ENCODE measurements at regions not wholly inside any gene's neighbourhood (a gene's known extent, or its start where the extent isn't known, plus 50 kb on each side); places are given as distances from the start of the nearest gene placed in this dataset.

- peak; percentile 27 for DNase-seq
Observed at GRCh38 chr2:128557831-128558241, 239.2 kb upstream of the HS6ST1 start.

- no peak for DNase-seq
Observed at GRCh38 chr2:128558441-128558840, 239.8 kb upstream of the HS6ST1 start.

- DNase-seq = no peak
Observed at GRCh38 chr2:128558895-128559532, 240.3 kb upstream of the HS6ST1 start.

GRCh38 chr2:128559533-128560515, 241.2 kb upstream of the HS6ST1 start:
- no peak for DNase-seq

- no peak for DNase-seq
Observed at GRCh38 chr2:128560718-128561117, 242.1 kb upstream of the HS6ST1 start.

GRCh38 chr2:128562471-128563347, 244.0 kb upstream of the HS6ST1 start:
- DNase-seq = no peak

GRCh38 chr2:128563348-128563687, 244.7 kb upstream of the HS6ST1 start:
- DNase-seq = no peak

- no peak for DNase-seq
Observed at GRCh38 chr2:128564131-128564530, 245.5 kb upstream of the HS6ST1 start.

GRCh38 chr2:128564551-128564950, 245.9 kb upstream of the HS6ST1 start:
- DNase-seq = no peak

- DNase-seq = no peak
Observed at GRCh38 chr2:128565441-128565840, 246.8 kb upstream of the HS6ST1 start.

GRCh38 chr2:128566671-128567070, 248.0 kb upstream of the HS6ST1 start:
- no peak for DNase-seq

- no peak for DNase-seq
Observed at GRCh38 chr2:128568106-128568505, 249.4 kb upstream of the HS6ST1 start.

GRCh38 chr2:128573116-128573515, 254.4 kb upstream of the HS6ST1 start:
- no peak for DNase-seq

- DNase-seq = no peak
Observed at GRCh38 chr2:128573531-128573930, 254.9 kb upstream of the HS6ST1 start.

- DNase-seq = no peak
Observed at GRCh38 chr2:128577141-128577930, 258.7 kb upstream of the HS6ST1 start.

GRCh38 chr2:128578406-128579390, 260.0 kb upstream of the HS6ST1 start:
- no peak for DNase-seq

- no peak for DNase-seq
Observed at GRCh38 chr2:128579825-128580224, 261.2 kb upstream of the HS6ST1 start.

GRCh38 chr2:128580988-128581848, 262.6 kb upstream of the HS6ST1 start:
- DNase-seq = no peak

- no peak for DNase-seq
Observed at GRCh38 chr2:128581849-128582244, 263.2 kb upstream of the HS6ST1 start.

- no peak for DNase-seq
Observed at GRCh38 chr2:128584296-128584890, 265.7 kb upstream of the HS6ST1 start.

Measured in DMS79 (cell line).